Ramos (cell line): ENCODE measurements at regions not wholly inside any gene's neighbourhood (a gene's known extent, or its start where the extent isn't known, plus 50 kb on each side); places are given as distances from the start of the nearest gene placed in this dataset.

Experiments
- in situ Hi-C: fragments of 300-500 bp; cut with MboI; formaldehyde crosslinking; loops from one replicate; pipeline ENCODE4 v1.14.3; 2022; ENCODE audit warnings: low sequenced_read_pairs; ENCODE audit not compliant: unreplicated experiment

GRCh38 chr15:98138910-98139309, 178.4 kb downstream of the ARRDC4 start:
- in situ Hi-C loops = no loop called here

- in situ Hi-C loops = no loop called here
Measured at GRCh38 chr15:98139337-98139736, 178.8 kb downstream of the ARRDC4 start.

GRCh38 chr15:98142572-98142971, 182.1 kb downstream of the ARRDC4 start:
- in situ Hi-C loops = no loop called here

GRCh38 chr15:98143116-98143515, 182.6 kb downstream of the ARRDC4 start:
- in situ Hi-C loops = no loop called here

GRCh38 chr15:98144388-98144787, 183.9 kb downstream of the ARRDC4 start:
- in situ Hi-C loops = no loop called here

GRCh38 chr15:98146031-98146820, 185.7 kb downstream of the ARRDC4 start:
- in situ Hi-C loops = no loop called here

- in situ Hi-C loops = no loop called here
Measured at GRCh38 chr15:98147415-98147814, 186.9 kb downstream of the ARRDC4 start.

- in situ Hi-C loops = no loop called here
Measured at GRCh38 chr15:98150084-98150483, 189.6 kb downstream of the ARRDC4 start.

- in situ Hi-C loops = no loop called here
Measured at GRCh38 chr15:98150536-98150935, 190.0 kb downstream of the ARRDC4 start.

GRCh38 chr15:98151096-98151495, 190.6 kb downstream of the ARRDC4 start:
- in situ Hi-C loops = no loop called here

- in situ Hi-C loops = no loop called here
Measured at GRCh38 chr15:98152156-98152555, 191.7 kb downstream of the ARRDC4 start.

GRCh38 chr15:98154863-98155262, 194.4 kb downstream of the ARRDC4 start:
- in situ Hi-C loops = no loop called here

GRCh38 chr15:98155356-98155755, 194.9 kb downstream of the ARRDC4 start:
- in situ Hi-C loops = no loop called here

- in situ Hi-C loops = no loop called here
Measured at GRCh38 chr15:98160236-98160635, 199.7 kb downstream of the ARRDC4 start.

- in situ Hi-C loops = no loop called here
Measured at GRCh38 chr15:98163319-98164045, 203.0 kb downstream of the ARRDC4 start.

- in situ Hi-C loops = no loop called here
Measured at GRCh38 chr15:98164571-98164970, 204.1 kb downstream of the ARRDC4 start.

GRCh38 chr15:98164986-98165385, 204.5 kb downstream of the ARRDC4 start:
- in situ Hi-C loops = no loop called here

- in situ Hi-C loops = no loop called here
Measured at GRCh38 chr15:98167722-98168268, 207.3 kb downstream of the ARRDC4 start.

- in situ Hi-C loops = no loop called here
Measured at GRCh38 chr15:98169551-98169950, 209.0 kb downstream of the ARRDC4 start.

GRCh38 chr15:98174286-98174685, 213.8 kb downstream of the ARRDC4 start:
- in situ Hi-C loops = no loop called here

- in situ Hi-C loops = no loop called here
Measured at GRCh38 chr15:98174841-98175240, 214.3 kb downstream of the ARRDC4 start.
